SK-N-MC (cell line): ENCODE measurements at regions not wholly inside any gene's neighbourhood (a gene's known extent, or its start where the extent isn't known, plus 50 kb on each side); places are given as distances from the start of the nearest gene placed in this dataset.

ENCODE experiments used
- EZH2 ChIP-seq: fragments of 200-600 bp; sonication (generic); IDR thresholded peaks from one replicate; pipeline ENCODE4 v1.6.1; 2017; ENCODE audit warnings: antibody characterized with exemption
- FOXP2 ChIP-seq: optimal IDR thresholded peaks from 2 replicates; pipeline ENCODE3; 2011; ENCODE audit warnings: mild to moderate bottlenecking, moderate library complexity; ENCODE audit not compliant: insufficient read depth; ENCODE audit errors: extremely low read length, control extremely low read depth
- POLR2AphosphoS5 ChIP-seq: IDR thresholded peaks from 2 replicates; pipeline ENCODE4 v1.6.1; 2012; ENCODE audit warnings: mild to moderate bottlenecking, low read depth, low read length, borderline replicate concordance

- TF ChIP-seq EZH2 (no peak), POLR2AphosphoS5 (no peak), FOXP2 (no peak)
Measured at GRCh38 chr5:18179579-18179978, 545.3 kb downstream of the TAF11L14 start.
